ENCODE measurements at regions not wholly inside any gene's neighbourhood (a gene's known extent, or its start where the extent isn't known, plus 50 kb on each side); places are given as distances from the start of the nearest gene placed in this dataset.

DNA sequence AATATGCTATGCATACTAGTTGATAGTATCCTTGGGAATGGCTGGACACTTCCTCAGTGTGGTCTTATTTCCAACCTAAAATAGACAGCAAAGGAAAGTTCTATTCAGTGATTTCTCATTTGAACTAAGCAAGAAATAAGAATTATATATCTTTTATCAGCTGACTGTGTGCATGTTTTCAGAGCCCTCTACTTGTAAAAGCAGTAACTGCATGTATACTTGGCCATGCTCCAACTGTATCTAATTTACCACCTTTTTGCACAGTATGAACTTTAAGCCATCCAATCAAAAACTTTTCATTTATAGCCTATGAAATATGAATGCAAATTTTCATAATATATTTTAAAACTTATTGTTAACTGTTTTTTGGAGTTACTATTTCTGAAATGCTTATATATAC is 136.4 kb upstream of the PCDH9 start:
- H4K91ac ChIP-seq (replicated peaks; ENCODE audit: insufficient read length, low read length): no peak overlapping the region
- H3K27me3 ChIP-seq (replicated peaks in 1 of 4; ENCODE audit: control insufficient read depth in 3 of 4, extremely low read depth in 1 of 4, insufficient read depth in 3 of 4, low read length in 3 of 4): no peaks in the 10 kb centered on the region
- H3K56ac ChIP-seq (replicated peaks; ENCODE audit: insufficient read length, low read depth, low read length): no peak overlapping the region
- H3K23ac ChIP-seq (ENCODE audit: insufficient read length): no peak overlapping the region
- no peak overlapping the region for H2BK5ac ChIP-seq (ENCODE audit: low read depth, low read length)
- FAIRE-seq (no peak), DNase-seq (ENCODE audit: low read depth in 1 of 2, low spot score in 2 of 2) (no peak)
- H2AFZ ChIP-seq (ENCODE audit: low read length): no peak overlapping the region
- H3K4me3 ChIP-seq (ENCODE audit: extremely low read depth in 1 of 4, insufficient read depth in 2 of 4, low read depth in 3 of 4, low read length in 4 of 4): no peak overlapping the region
- POLR2A ChIA-PET (ENCODE audit: partially characterized antibody): no interaction called here
- H3K79me2 ChIP-seq (ENCODE audit: control insufficient read depth in 1 of 2, insufficient read depth in 2 of 2, low read length in 2 of 2): no peaks in the 10 kb centered on the region
- no peak overlapping the region for H4K8ac ChIP-seq (ENCODE audit: extremely low read depth, insufficient read depth, low read length)
- no peak overlapping the region for H3K18ac ChIP-seq (ENCODE audit: extremely low read depth, low read length)
- no peak overlapping the region for H3K4me2 ChIP-seq (ENCODE audit: insufficient read depth in 1 of 2, low read depth in 2 of 2, low read length in 2 of 2)
- H3K14ac ChIP-seq (ENCODE audit: insufficient read length): no peak overlapping the region
- H3K36me3 ChIP-seq (ENCODE audit: control insufficient read depth in 2 of 4, insufficient read depth in 4 of 4, low read length in 3 of 4): no peaks in the 10 kb centered on the region
- no peaks in the 10 kb centered on the region for H3K23me2 ChIP-seq (ENCODE audit: low read depth, low read length)
- H3K27ac ChIP-seq (ENCODE audit: low read depth, low read length): no peak overlapping the region
- H2BK120ac ChIP-seq (replicated peaks; ENCODE audit: low read depth, low read length): no peak overlapping the region
- no peak for TF ChIP-seq CBX8 (IDR thresholded peaks at IDR 0.05; ENCODE audit: borderline replicate concordance, low read depth, low read length)
- TF ChIP-seq CHD1 (IDR thresholded peaks at IDR 0.05; ENCODE audit: low read depth, low read length): no peak
- TF ChIP-seq TAF1 (IDR thresholded peaks at IDR 0.05; ENCODE audit: low read depth, low read length): no peak
- TF ChIP-seq SP4 (IDR thresholded peaks at IDR 0.05; ENCODE audit: low read length): no peak
- no peak for TF ChIP-seq GABPA (IDR thresholded peaks at IDR 0.05; ENCODE audit: borderline replicate concordance, insufficient read depth, low read length)
- TF ChIP-seq HDAC6 (IDR thresholded peaks at IDR 0.05; ENCODE audit: low read depth, low read length): no peak
- TF ChIP-seq SIRT6 (IDR thresholded peaks at IDR 0.05; ENCODE audit: low read length): no peak
- TF ChIP-seq CREB1 (IDR thresholded peaks at IDR 0.05): no peak
- no peak for TF ChIP-seq TBP (IDR thresholded peaks at IDR 0.05; ENCODE audit: low read depth, low read length)
- no peak for TF ChIP-seq JUN (IDR thresholded peaks at IDR 0.05; ENCODE audit: low read depth, low read length)
- TF ChIP-seq SAP30 (IDR thresholded peaks at IDR 0.05; ENCODE audit: insufficient read depth, insufficient replicate concordance, low read length): no peak
- H2BK15ac ChIP-seq (ENCODE audit: low read length): no peak overlapping the region
- no peak overlapping the region for H4K5ac ChIP-seq (ENCODE audit: insufficient read length, low read depth, low read length)
- no peaks in the 10 kb centered on the region for H3K9me3 ChIP-seq (ENCODE audit: insufficient read depth in 2 of 2, low read depth in 1 of 2, low read length in 1 of 2)
- H2BK20ac ChIP-seq (ENCODE audit: low read length): no peak overlapping the region
- no peaks in the 10 kb centered on the region for H3K4me1 ChIP-seq (replicated peaks in 1 of 4; ENCODE audit: control insufficient read depth in 3 of 4, insufficient read depth in 4 of 4, low read length in 3 of 4)
- no peak overlapping the region for H3K4ac ChIP-seq (replicated peaks; ENCODE audit: insufficient read length, low read depth, low read length)
- H4K20me1 ChIP-seq (replicated peaks in 1 of 2; ENCODE audit: control insufficient read depth in 1 of 2, insufficient read depth in 2 of 2, low read length in 2 of 2): no peaks in the 10 kb centered on the region
- no peak overlapping the region for H2BK12ac ChIP-seq (ENCODE audit: low read depth, low read length)
- no peak overlapping the region for H2AK5ac ChIP-seq (ENCODE audit: low read depth, low read length)
- CTCF ChIA-PET (ENCODE audit: partially characterized antibody): interaction anchor here (1.0 to 1.7 kb wide), 4 partner anchors 9 to 93 kb away, joined by 3 to 5 read pairs (median 4); no protein-coding TSS in a partner anchor
- H3K79me1 ChIP-seq (ENCODE audit: low read depth, low read length): no peaks in the 10 kb centered on the region
- no peak overlapping the region for H3K9ac ChIP-seq (replicated peaks in 1 of 4; ENCODE audit: extremely low read depth in 1 of 4, low read depth in 3 of 4, low read length in 3 of 4)

All from H1 (cell line).